ENCODE measurements at regions not wholly inside any gene's neighbourhood (a gene's known extent, or its start where the extent isn't known, plus 50 kb on each side); places are given as distances from the start of the nearest gene placed in this dataset.

- TF ChIP-seq BCL11A (IDR thresholded peaks at IDR 0.05; ENCODE audit: low read depth in 2 of 2, low read length in 2 of 2) = no peak
These were observed 1594.2 kb upstream of the CDH9 start (continued) for GRCh38 chr5:28632607-28633006.

- CTCF ChIA-PET (ENCODE audit: partially characterized antibody) = no interaction called here
- H4K20me1 ChIP-seq (replicated peaks in 1 of 2; ENCODE audit: control insufficient read depth in 1 of 2, insufficient read depth in 2 of 2, low read length in 2 of 2) = no peaks in the 10 kb centered on the region
- no peak for TF ChIP-seq POU5F1 (IDR thresholded peaks at IDR 0.05; ENCODE audit: low read depth, low read length)
- no peak for TF ChIP-seq SP2 (IDR thresholded peaks at IDR 0.05; ENCODE audit: low read length)
- no peak for TF ChIP-seq SIX5 (IDR thresholded peaks at IDR 0.05; ENCODE audit: low read depth, low read length)
- no peak for TF ChIP-seq POLR2AphosphoS5 (IDR thresholded peaks at IDR 0.05; ENCODE audit: low read depth, low read length)
- TF ChIP-seq RBBP5 (IDR thresholded peaks at IDR 0.05; ENCODE audit: borderline replicate concordance, low read depth, low read length) = no peak
- TF ChIP-seq GTF2F1 (IDR thresholded peaks at IDR 0.05; ENCODE audit: borderline replicate concordance, low read depth, low read length) = no peak
- TF ChIP-seq ASH2L (IDR thresholded peaks at IDR 0.05; ENCODE audit: low read length) = no peak
- no peak for TF ChIP-seq NRF1 (IDR thresholded peaks at IDR 0.05; ENCODE audit: low read depth, low read length)
- TF ChIP-seq RFX5 (IDR thresholded peaks at IDR 0.05; ENCODE audit: borderline replicate concordance, low read depth, low read length) = no peak
- no peak for TF ChIP-seq SP4 (IDR thresholded peaks at IDR 0.05; ENCODE audit: low read length)
- no peak for TF ChIP-seq JUN (IDR thresholded peaks at IDR 0.05; ENCODE audit: low read depth, low read length)
- TF ChIP-seq MAX (IDR thresholded peaks at IDR 0.05) = no peak
- no peak for TF ChIP-seq JUND (IDR thresholded peaks at IDR 0.05; ENCODE audit: low read length)
- no peak for TF ChIP-seq GABPA (IDR thresholded peaks at IDR 0.05; ENCODE audit: borderline replicate concordance, insufficient read depth, low read length)
These were observed 1565.5 kb upstream of the CDH9 start for GRCh38 chr5:28603869-28604268.

More at GRCh38 chr5:28603869-28604268, 1565.5 kb upstream of the CDH9 start:
- Histone ChIP-seq H3K23me2 (ENCODE audit: low read depth, low read length) (no peaks in the 10 kb centered on the region), H3K4me1 (replicated peaks in 1 of 4; ENCODE audit: control insufficient read depth in 3 of 4, insufficient read depth in 4 of 4, low read length in 3 of 4) (no peaks in the 10 kb centered on the region), H3K18ac (ENCODE audit: extremely low read depth, low read length) (no peak overlapping the region), H3K4me3 (ENCODE audit: extremely low read depth in 1 of 4, insufficient read depth in 2 of 4, low read depth in 3 of 4, low read length in 4 of 4) (no peak overlapping the region), H3K4me2 (ENCODE audit: insufficient read depth in 1 of 2, low read depth in 2 of 2, low read length in 2 of 2) (no peak overlapping the region), H2AFZ (ENCODE audit: low read length) (peak overlapping the region; percentile 39), H4K91ac (replicated peaks; ENCODE audit: insufficient read length, low read length) (no peak overlapping the region), H2BK5ac (ENCODE audit: low read depth, low read length) (no peak overlapping the region), H3K23ac (ENCODE audit: insufficient read length) (no peak overlapping the region), H3K79me2 (ENCODE audit: control insufficient read depth in 1 of 2, insufficient read depth in 2 of 2, low read length in 2 of 2) (no peaks in the 10 kb centered on the region), H3K27ac (ENCODE audit: low read depth, low read length) (no peak overlapping the region), H3K56ac (replicated peaks; ENCODE audit: insufficient read length, low read depth, low read length) (no peak overlapping the region), H2AK5ac (ENCODE audit: low read depth, low read length) (no peak overlapping the region), H4K5ac (ENCODE audit: insufficient read length, low read depth, low read length) (no peak overlapping the region), H3K36me3 (ENCODE audit: control insufficient read depth in 2 of 4, insufficient read depth in 4 of 4, low read length in 3 of 4) (no peaks in the 10 kb centered on the region), H3K4ac (replicated peaks; ENCODE audit: insufficient read length, low read depth, low read length) (no peak overlapping the region), H3K79me1 (ENCODE audit: low read depth, low read length) (no peaks in the 10 kb centered on the region), H4K8ac (ENCODE audit: extremely low read depth, insufficient read depth, low read length) (no peak overlapping the region), H3K27me3 (replicated peaks in 1 of 4; ENCODE audit: control insufficient read depth in 3 of 4, extremely low read depth in 1 of 4, insufficient read depth in 3 of 4, low read length in 3 of 4) (no peaks in the 10 kb centered on the region), H3K9me3 (ENCODE audit: insufficient read depth in 2 of 2, low read depth in 1 of 2, low read length in 1 of 2) (no peaks in the 10 kb centered on the region), H3K9ac (replicated peaks in 1 of 4; ENCODE audit: extremely low read depth in 1 of 4, low read depth in 3 of 4, low read length in 3 of 4) (no peak overlapping the region), H2BK12ac (ENCODE audit: low read depth, low read length) (no peak overlapping the region), H2BK20ac (ENCODE audit: low read length) (no peak overlapping the region), H2BK120ac (replicated peaks; ENCODE audit: low read depth, low read length) (no peak overlapping the region), H2BK15ac (ENCODE audit: low read length) (no peak overlapping the region), H3K14ac (ENCODE audit: insufficient read length) (no peak overlapping the region)
- WGBS, 2 experiments (ENCODE audit: extremely low coverage in 1 of 2, insufficient coverage in 1 of 2, insufficient read length in 1 of 2, insufficient replicate concordance in 2 of 2, low coverage in 1 of 2, low lambda C conversion rate in 2 of 2, missing lambda C conversion rate in 1 of 2) = 86% methylated on average over 3 of the region's 3 CpGs; no CpG with 5 or more reads in 1 of the 2 experiments
- DNase-seq (ENCODE audit: low read depth in 1 of 2, low spot score in 2 of 2) = no peak
- FAIRE-seq = no peak
- POLR2A ChIA-PET (ENCODE audit: partially characterized antibody) = no interaction called here

Data from H1 (cell line).